Transverse colon (tissue), 3 donors: ENCODE measurements at regions not wholly inside any gene's neighbourhood (a gene's known extent, or its start where the extent isn't known, plus 50 kb on each side); places are given as distances from the start of the nearest gene placed in this dataset.

Source experiments
- CTCF ChIP-seq, 5 experiments: fragments of 200-600 bp in 3 of 5; fragments of 450-650 bp in 2 of 5; sonication (generic) in 3 of 5; IDR thresholded peaks; 1 replicate in 2 of 5; 2 replicates in 3 of 5; pipeline ENCODE4 v1.5.1; 2016 to 2017; ENCODE audit warnings: antibody characterized with exemption in 5 of 5, inconsistent platforms in 3 of 5, mild to moderate bottlenecking in 2 of 5, moderate library complexity in 1 of 5
- EP300 ChIP-seq: sonication (generic); formaldehyde crosslinking; IDR thresholded peaks from one replicate; pipeline ENCODE4 v1.6.1; 2017; ENCODE audit warnings: antibody characterized with exemption, low read depth
- POLR2A ChIP-seq: fragments of 450-650 bp; IDR thresholded peaks from one replicate; pipeline ENCODE4 v1.6.1; 2016; ENCODE audit warnings: antibody characterized with exemption, mild to moderate bottlenecking, moderate library complexity

- TF ChIP-seq CTCF (IDR thresholded peaks at IDR 0.05), result no peak
- no peak for TF ChIP-seq EP300
- TF ChIP-seq POLR2A, result no peak
Observed at GRCh38 chr16:86217001-86217890, 293.1 kb upstream of the FOXF1 start.
